DOHH2 (cell line): ENCODE measurements at regions not wholly inside any gene's neighbourhood (a gene's known extent, or its start where the extent isn't known, plus 50 kb on each side); places are given as distances from the start of the nearest gene placed in this dataset.

ENCODE experiments used
- CTCF ChIP-seq: fragments of 200-600 bp; sonication (generic); IDR thresholded peaks from one replicate; pipeline ENCODE4 v1.5.1; 2014; ENCODE audit warnings: antibody characterized with exemption, mild to moderate bottlenecking, low read depth, low read length; ENCODE audit not compliant: poor library complexity, severe bottlenecking
- EZH2phosphoT487 ChIP-seq: fragments of 200-600 bp; sonication (generic); IDR thresholded peaks from 2 replicates; pipeline ENCODE4 v1.6.1; 2017; ENCODE audit warnings: borderline replicate concordance, mild to moderate bottlenecking, antibody characterized with exemption, low read length, moderate library complexity, mixed read lengths

- TF ChIP-seq CTCF (no peak), EZH2phosphoT487 (no peak)
Observed at GRCh38 chr11:104610635-104611034, 287.6 kb downstream of the CASP12 start.
